RWPE2 (cell line): ENCODE measurements at regions not wholly inside any gene's neighbourhood (a gene's known extent, or its start where the extent isn't known, plus 50 kb on each side); places are given as distances from the start of the nearest gene placed in this dataset.

Experiments used
- ATAC-seq: fragments of 200-7000 bp; cut with Tn5 transposase; 3 replicates; pipeline ENCODE4 v1.9.1; 2021; ENCODE audit warnings: low read depth
- DNase-seq: peaks from one replicate; pipeline ENCODE4 v3.0.0-alpha.2; 2020; ENCODE audit warnings: low spot score
- H3K27ac ChIP-seq: fragments of 450-650 bp; 2 replicates; pipeline ENCODE4 v1.5.1; 2017; ENCODE audit warnings: mild to moderate bottlenecking; ENCODE audit not compliant: poor library complexity, severe bottlenecking
- H3K27me3 ChIP-seq: fragments of 250-450 bp; sonication (Bioruptor Pico); 2 replicates; pipeline ENCODE4 v1.5.1; 2021; ENCODE audit warnings: mild to moderate bottlenecking, moderate library complexity; ENCODE audit not compliant: insufficient read depth, poor library complexity, severe bottlenecking
- H3K36me3 ChIP-seq: fragments of 250-450 bp; sonication (Bioruptor Pico); 2 replicates; pipeline ENCODE4 v1.5.1; 2020; ENCODE audit warnings: low read depth, mild to moderate bottlenecking, moderate library complexity
- H3K4me1 ChIP-seq: fragments of 250-450 bp; sonication (Bioruptor Pico); 2 replicates; pipeline ENCODE4 v1.5.1; 2021; ENCODE audit warnings: mild to moderate bottlenecking, moderate library complexity; ENCODE audit not compliant: insufficient read depth, poor library complexity, severe bottlenecking
- H3K4me3 ChIP-seq: fragments of 250-450 bp; sonication (Bioruptor Pico); 2 replicates; pipeline ENCODE4 v1.5.1; 2021; ENCODE audit warnings: mild to moderate bottlenecking, moderate library complexity; ENCODE audit not compliant: severe bottlenecking
- H3K9me3 ChIP-seq: fragments of 250-450 bp; sonication (Bioruptor Pico); 2 replicates; pipeline ENCODE4 v1.5.1; 2021; ENCODE audit warnings: mild to moderate bottlenecking, moderate library complexity; ENCODE audit not compliant: severe bottlenecking
- CTCF ChIP-seq: fragments of 450-650 bp; IDR thresholded peaks from one replicate; pipeline ENCODE4 v1.5.1; 2017; ENCODE audit warnings: mild to moderate bottlenecking, moderate library complexity; ENCODE audit not compliant: poor library complexity, severe bottlenecking

GRCh38 chr1:99476058-99476457 is 169.9 kb upstream of the PALMD start:
- Histone ChIP-seq H3K36me3 (no peaks in the 10 kb centered on the region), H3K27ac (no peak overlapping the region), H3K4me1 (no peaks in the 10 kb centered on the region), H3K9me3 (no peaks in the 10 kb centered on the region), H3K27me3 (no peaks in the 10 kb centered on the region), H3K4me3 (no peak overlapping the region)
- TF ChIP-seq CTCF = no peak
- ATAC-seq = no peak
- no peak for DNase-seq

- H3K36me3 ChIP-seq = no peaks in the 10 kb centered on the region
- no peak overlapping the region for H3K27ac ChIP-seq
- H3K4me1 ChIP-seq = no peaks in the 10 kb centered on the region
- peak; percentile 89 for TF ChIP-seq CTCF
- H3K27me3 ChIP-seq = peaks cover 4% of the 10 kb centered on the region
- no peak overlapping the region for H3K4me3 ChIP-seq
- DNase-seq (no peak), ATAC-seq (peak; percentile 70; the same call in 1 of the 3 replicates)
- no peaks in the 10 kb centered on the region for H3K9me3 ChIP-seq
Observed at GRCh38 chr1:99481391-99481996, 164.4 kb upstream of the PALMD start.

DNA sequence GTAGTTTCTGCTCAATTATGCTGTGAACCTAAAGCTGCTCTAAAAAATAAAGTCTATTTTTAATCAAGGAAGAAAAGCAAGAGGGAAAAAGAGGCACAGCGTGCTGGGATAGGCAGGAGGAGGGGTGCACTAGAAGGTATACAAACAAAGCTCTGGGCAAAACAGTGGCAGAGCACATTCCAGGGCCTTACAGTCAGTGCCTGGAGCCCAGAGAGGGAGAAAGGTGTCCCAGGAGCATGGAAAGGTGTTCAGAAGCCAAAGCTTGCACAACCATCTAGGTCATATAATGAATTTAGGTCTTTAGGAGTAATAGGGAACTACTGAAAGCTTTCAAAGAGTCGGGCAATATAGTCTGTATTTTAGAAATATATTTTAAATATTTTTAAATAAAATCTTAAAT is 163.6 kb upstream of the PALMD start:
- no peak for TF ChIP-seq CTCF

GRCh38 chr1:99482750-99483149 is 163.2 kb upstream of the PALMD start:
- no peak overlapping the region for H3K4me3 ChIP-seq

More for the DNA sequence above, 163.6 kb upstream of the PALMD start:
- ATAC-seq = no peak
- no peaks in the 10 kb centered on the region for H3K9me3 ChIP-seq
- no peak overlapping the region for H3K27ac ChIP-seq
- H3K27me3 ChIP-seq = peaks cover 4% of the 10 kb centered on the region
- H3K4me1 ChIP-seq = no peaks in the 10 kb centered on the region
- H3K36me3 ChIP-seq = no peaks in the 10 kb centered on the region
- DNase-seq = no peak
- H3K4me3 ChIP-seq = no peak overlapping the region

More at GRCh38 chr1:99482750-99483149, 163.2 kb upstream of the PALMD start:
- TF ChIP-seq CTCF = no peak
- H3K27me3 ChIP-seq = peaks cover 4% of the 10 kb centered on the region
- H3K4me1 ChIP-seq = no peaks in the 10 kb centered on the region
- DNase-seq = no peak
- no peak for ATAC-seq
- H3K27ac ChIP-seq = no peak overlapping the region
- no peaks in the 10 kb centered on the region for H3K9me3 ChIP-seq
- H3K36me3 ChIP-seq = no peaks in the 10 kb centered on the region
